ENCODE measurements at regions not wholly inside any gene's neighbourhood (a gene's known extent, or its start where the extent isn't known, plus 50 kb on each side); places are given as distances from the start of the nearest gene placed in this dataset.
"Not testable (repeated sequence)": the region's sequence is repeated elsewhere in the genome, so short reads cannot be mapped to it uniquely, and the experiment has no call there.

- intact Hi-C loops (cut with micrococcal nuclease), result no loop called here
Observed at GRCh38 chr4:79613269-79613935, 205.4 kb upstream of the GK2 start.

DNA sequence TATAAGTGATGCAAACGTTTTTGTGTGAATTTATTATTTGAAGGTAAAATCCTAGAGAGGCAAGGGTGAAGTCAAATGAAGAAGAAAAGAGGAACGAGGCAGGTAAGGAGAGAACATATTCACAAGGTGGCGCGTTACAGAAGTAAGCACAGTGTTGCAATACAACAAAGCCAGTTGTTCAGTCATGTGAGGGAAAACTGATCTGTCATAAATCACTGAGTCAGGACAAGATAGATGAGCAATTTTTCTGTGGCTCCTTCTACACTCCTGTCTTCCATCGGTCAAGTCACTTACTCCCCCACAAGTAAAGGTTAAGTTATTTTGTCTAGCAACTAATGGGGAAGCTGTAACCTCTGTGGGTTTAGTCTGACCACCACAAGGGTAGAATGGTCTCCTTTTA is 203.0 kb upstream of the GK2 start:
- intact Hi-C loops (cut with micrococcal nuclease), result no loop called here

DNA sequence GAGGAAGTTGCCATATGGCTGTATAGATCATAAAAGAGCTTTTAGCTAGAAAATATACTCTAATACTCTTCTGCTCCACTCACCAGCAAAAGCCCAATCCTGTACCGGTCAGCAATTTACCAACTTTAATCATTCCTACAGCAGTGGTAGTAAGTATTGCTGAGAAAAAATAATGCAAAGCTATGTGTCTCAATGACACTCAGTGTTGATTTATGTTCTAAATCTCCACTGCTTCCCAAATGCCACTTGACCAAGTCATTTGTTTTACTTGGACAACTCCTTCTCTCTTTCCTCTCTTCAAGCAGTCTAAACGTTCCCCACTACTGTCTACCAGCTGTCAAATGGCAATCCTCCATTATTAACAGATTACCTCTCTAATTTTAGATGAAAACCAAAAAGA is 201.8 kb upstream of the GK2 start:
- intact Hi-C loops (cut with micrococcal nuclease), result no loop called here

DNA sequence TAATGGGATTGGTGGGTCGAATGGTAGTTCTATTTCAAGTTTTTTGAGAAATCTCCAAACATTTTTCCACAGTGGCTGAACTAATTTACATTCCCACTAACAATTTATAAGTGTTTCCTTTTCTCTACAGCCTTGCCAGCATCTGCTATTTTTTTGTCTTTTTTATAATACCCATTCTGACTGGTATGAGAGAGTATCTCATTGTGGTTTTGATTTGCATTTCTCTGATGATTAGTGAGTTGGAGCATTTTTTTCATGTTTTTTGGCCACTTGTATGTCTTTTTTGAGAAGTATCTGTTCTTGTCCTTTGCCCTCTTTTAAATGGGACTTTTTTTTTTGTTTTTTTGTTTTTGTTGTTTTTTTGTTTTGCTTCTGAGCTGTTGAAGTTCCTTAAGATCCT is 200.0 kb upstream of the GK2 start:
- intact Hi-C loops (cut with micrococcal nuclease), result no loop called here

DNA sequence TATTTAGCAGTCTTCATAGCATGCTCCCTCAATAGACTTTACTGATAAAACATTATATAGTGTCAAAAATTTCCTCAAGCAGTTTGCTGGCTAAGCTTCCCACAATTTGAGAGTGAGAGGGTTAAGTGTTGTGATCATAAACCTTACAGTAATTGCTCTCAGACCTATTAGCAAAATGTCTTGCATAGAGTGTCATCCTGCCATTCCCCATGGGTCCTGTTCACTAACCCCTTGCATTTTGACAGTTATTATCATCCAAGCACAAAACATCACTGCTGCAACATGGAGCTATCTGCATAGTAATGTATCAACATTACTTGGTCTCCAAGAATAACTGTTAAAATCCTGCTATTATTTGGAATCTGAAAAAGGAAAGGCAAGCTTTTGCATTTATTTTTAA is 196.1 kb upstream of the GK2 start:
- intact Hi-C loops (cut with micrococcal nuclease), result no loop called here

DNA sequence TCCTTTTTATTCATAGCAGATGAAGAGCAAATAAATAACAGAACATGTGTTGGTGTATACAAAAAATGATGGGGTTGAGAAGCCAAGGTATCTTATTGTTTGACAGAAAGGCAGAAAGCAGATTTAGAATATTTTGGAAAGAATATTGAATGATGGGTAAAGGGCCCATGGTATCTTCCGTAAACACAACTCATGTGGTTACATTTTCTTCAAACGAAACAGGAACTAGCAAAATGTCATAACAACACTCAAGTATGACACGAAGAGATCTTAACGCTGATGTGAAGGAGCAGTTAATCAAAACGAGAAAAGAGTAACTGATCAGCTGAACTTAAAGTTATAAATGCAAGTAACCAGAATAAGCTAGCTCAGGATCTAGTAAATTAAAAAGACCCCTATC is 195.7 kb upstream of the GK2 start:
- intact Hi-C loops (cut with micrococcal nuclease), result no loop called here

GRCh38 chr4:79599691-79600090 is 191.7 kb upstream of the GK2 start:
- intact Hi-C loops (cut with micrococcal nuclease), result no loop called here

- intact Hi-C loops (cut with micrococcal nuclease), result no loop called here
Observed at GRCh38 chr4:79598801-79599200, 190.8 kb upstream of the GK2 start.

- intact Hi-C loops (cut with micrococcal nuclease), result no loop called here
Observed at GRCh38 chr4:79598214-79598613, 190.2 kb upstream of the GK2 start.

DNA sequence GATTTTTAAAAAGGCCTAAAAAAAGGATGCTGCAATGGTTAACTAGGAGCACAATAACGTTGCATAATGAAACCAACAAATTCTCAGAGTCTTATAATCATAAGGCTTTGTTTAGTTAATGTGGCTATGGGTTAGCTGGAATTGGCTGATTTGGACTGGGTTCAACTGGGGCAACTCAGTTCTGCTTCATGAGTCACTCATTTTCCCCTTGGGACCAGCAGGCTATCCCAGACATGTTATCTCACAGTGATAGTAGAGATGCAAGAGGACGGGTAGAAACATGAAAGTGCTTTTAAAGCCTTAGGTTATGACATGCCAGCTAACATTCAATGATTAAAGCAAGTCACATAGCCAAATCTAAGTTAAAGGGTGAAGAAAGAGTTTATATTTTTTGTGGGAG is 189.2 kb upstream of the GK2 start:
- intact Hi-C loops (cut with micrococcal nuclease), result no loop called here

DNA sequence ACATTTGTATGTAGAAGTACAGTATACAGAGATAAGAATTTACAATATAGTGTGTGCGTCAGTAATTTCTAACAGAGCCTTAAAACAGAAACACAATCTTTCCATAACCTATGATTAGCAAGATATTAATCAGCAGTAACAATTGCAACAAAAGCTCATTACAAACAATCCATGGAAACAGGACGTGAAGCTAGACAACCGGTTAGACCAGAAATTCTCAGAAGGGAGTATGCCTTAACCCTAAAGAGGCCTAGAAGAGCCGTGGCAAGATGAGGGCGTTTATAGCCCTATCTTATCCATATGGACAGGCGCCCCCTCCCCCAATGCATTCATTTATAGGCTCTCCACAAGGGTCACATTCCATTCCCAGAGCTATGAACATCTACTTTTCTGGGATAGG is 184.2 kb upstream of the GK2 start:
- intact Hi-C loops (cut with micrococcal nuclease), result not testable (repeated sequence)

GRCh38 chr4:79588679-79589078 is 180.7 kb upstream of the GK2 start:
- intact Hi-C loops (cut with micrococcal nuclease), result no loop called here

DNA sequence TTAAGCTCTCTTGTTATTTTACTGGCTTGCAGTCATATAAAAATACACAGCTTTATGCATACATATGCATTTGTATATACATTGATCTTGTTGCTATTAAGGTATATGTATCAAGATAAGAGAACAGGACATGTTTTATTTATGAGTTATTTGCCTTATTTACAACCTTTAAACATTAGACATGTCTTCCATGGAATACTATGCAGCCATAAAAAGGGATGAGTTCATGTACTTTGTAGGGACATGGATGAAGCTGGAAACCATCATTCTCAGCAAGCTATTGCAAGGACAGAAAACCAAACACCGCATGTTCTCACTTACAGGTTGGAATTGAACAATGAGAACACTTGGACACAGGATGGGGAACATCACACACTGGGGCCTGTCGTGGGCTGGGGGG is 179.2 kb upstream of the GK2 start:
- intact Hi-C loops (cut with micrococcal nuclease), result not testable (repeated sequence)

DNA sequence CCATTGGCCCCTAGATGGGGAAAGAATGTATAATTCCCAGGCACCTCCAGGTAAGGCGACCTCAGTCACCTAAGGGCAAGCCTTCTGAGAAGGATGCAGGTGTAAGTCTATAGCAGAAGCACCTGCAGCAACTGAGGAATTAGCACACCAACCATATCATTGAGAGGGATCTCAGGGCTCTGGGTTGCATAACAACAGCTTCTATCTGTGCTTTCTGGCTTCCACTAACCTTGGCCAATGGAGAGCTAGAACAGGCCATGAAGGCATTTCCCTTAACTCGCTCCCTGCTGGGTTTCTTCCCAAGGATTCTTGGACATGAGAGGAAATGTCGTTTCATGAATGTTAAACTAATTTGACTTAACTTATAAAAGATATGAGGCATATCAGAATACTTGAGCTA is 177.8 kb upstream of the GK2 start:
- intact Hi-C loops (cut with micrococcal nuclease), result no loop called here

DNA sequence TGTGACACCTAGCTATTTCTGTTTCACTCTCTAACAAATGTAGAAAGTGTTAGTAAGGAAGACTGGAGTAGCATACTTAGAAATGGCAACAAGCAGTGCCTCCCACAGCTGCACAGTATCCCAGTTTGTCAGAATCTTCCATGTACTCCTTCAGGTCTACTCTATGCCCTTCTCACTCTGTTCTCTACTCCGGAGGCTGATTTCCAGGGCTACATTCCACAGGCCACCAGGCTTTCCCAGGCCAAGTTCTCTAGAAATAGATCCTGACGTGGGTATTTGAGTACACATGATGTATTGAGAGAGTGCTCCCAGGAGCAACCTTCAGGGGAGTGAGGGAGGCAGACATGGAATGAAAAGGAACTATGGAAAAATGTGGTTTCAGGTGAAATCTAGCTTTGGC is 177.3 kb upstream of the GK2 start:
- intact Hi-C loops (cut with micrococcal nuclease), result no loop called here

GRCh38 chr4:79584902-79585301 is 176.9 kb upstream of the GK2 start:
- intact Hi-C loops (cut with micrococcal nuclease), result no loop called here

DNA sequence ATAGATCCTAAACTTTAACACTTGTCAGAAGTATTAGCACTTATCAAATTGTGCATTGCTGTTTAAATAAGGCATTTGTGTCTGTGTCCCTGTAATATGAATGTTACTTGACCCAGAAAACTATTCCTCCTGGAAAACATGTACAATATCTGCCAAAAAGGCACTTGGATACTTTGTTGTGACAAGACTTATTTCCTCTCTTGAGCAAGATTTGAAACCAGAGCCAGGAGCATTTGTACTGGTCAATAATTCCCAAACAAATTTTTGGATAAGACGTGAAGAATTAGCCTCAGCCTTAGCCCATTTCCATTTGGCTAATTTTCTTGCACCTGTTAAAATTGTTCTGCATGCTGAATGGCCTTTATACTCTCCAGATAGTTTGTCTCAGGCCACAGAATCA is 176.3 kb upstream of the GK2 start:
- intact Hi-C loops (cut with micrococcal nuclease), result no loop called here

GRCh38 chr4:79578606-79579005 is 170.6 kb upstream of the GK2 start:
- intact Hi-C loops (cut with micrococcal nuclease), result no loop called here

GRCh38 chr4:79576429-79576753 is 168.4 kb upstream of the GK2 start:
- intact Hi-C loops (cut with micrococcal nuclease), result loop anchor here (1.0 kb wide), 1 partner anchor 624 kb away; no protein-coding TSS in a partner anchor

DNA sequence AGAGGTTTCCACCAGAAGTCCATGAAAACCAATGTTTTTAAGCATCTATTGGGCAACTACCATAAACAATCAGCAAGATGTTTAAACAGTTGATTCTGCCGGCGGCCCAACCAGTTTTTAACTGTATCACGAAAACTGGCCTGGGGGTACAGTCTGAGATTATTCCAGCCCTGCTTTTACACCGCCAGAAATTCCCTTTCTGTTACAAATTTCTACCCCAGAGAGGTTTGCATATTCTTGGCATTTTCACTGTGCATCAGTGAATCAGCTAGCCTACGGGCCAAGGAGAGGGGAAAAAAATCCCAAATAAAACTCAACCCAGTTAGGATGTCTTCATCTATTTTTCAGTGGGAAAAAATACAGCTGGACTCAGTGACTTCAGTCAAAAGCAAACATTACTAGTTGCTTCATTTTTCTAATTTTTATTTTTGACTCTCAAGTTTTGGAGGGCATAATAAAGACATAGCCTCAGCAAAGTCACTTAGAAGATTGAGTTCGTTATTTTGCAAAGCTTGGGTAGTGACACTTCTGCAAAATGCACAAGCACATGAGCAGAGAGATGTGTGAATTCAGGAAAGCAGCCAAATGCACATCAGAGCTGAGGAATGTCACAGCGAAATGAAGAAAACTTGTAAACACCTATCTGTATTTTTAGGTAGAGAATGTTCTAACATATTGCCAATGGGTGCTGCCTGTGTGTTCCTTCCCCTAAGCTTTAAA is 167.8 kb upstream of the GK2 start:
- intact Hi-C loops (cut with micrococcal nuclease), result loop anchor here (1.0 kb wide), 1 partner anchor 624 kb away; no protein-coding TSS in a partner anchor

DNA sequence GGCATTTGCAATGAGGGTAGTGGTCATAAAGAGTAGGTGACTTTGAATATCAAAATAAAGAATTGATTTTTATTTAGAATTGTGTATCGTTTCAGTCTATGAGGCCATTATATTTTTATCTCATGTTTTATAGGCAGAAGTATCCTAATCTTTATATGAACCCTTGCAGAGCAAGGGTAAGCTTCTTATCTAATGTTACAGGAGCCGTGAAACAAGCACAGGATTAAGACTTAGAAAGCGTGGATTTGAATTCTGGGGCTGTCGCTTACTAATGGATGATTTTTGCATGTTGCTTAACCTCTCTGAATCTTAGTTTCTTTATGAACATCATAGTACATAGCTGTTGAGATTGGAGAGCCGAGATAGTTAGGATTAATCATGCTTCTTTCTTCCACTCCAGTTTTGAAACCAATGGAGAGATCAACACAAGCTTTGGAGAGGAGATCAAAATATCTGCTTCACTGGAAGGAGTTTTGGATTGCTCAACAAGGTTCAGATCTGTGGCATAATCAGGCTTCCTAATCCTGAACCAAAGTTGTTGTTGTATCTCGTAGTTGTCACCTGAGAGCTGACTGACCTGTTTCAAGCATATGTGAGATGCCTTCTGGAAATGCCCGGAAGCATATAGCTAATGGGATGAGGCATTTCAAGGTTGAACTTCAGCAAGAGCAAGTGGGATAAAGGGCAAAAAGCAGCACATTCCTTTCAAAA is 166.9 kb upstream of the GK2 start:
- intact Hi-C loops (cut with micrococcal nuclease), result no loop called here

DNA sequence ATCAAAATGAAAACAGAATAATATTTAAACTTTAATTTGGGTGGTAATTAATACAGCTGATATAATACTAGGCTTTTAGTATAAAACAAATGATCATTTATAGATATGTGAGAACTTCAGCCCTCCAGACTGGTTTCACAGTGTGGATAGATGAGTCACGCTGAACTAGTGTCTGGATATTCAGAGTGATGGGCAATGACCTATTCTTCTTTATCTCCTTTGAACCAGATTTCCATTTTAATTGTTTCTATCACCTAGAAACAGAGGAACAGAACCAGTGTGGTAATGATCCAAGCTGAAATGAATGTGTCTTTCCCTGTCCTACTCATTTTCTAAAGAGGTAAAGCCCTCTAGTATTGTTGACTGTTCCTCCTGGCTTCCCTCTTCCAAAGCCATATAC is 155.2 kb upstream of the GK2 start:
- intact Hi-C loops (cut with micrococcal nuclease), result no loop called here

DNA sequence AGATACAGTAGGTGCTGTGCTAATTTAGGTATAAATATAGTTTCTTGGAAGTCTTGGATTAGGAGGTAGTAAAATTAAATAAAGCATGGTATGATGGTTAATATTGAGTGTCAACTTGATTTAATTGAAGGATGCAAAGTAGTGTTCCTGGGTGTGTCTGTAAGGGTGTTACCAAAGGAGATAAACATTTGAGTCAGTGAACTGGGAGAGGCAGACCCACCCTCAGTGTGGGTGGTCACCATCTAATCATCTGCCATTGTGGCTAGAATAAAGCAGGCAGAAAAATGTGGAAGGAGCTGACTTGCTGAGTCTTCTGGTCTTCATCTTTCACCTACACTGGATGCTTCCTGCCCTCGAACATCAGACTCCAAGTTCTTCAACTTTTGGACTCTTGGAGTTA is 153.7 kb upstream of the GK2 start:
- intact Hi-C loops (cut with micrococcal nuclease), result no loop called here

Data from T-helper 1 cell treated with Interleukin-12 subunit alpha and Interleukin-12 subunit beta and Interleukin-4 antibody, amounts not matched to agents 30 ng/mL and 1 ng/mL, for 36 hours (primary cell).